ENCODE measurements at regions not wholly inside any gene's neighbourhood (a gene's known extent, or its start where the extent isn't known, plus 50 kb on each side); places are given as distances from the start of the nearest gene placed in this dataset.

DNA sequence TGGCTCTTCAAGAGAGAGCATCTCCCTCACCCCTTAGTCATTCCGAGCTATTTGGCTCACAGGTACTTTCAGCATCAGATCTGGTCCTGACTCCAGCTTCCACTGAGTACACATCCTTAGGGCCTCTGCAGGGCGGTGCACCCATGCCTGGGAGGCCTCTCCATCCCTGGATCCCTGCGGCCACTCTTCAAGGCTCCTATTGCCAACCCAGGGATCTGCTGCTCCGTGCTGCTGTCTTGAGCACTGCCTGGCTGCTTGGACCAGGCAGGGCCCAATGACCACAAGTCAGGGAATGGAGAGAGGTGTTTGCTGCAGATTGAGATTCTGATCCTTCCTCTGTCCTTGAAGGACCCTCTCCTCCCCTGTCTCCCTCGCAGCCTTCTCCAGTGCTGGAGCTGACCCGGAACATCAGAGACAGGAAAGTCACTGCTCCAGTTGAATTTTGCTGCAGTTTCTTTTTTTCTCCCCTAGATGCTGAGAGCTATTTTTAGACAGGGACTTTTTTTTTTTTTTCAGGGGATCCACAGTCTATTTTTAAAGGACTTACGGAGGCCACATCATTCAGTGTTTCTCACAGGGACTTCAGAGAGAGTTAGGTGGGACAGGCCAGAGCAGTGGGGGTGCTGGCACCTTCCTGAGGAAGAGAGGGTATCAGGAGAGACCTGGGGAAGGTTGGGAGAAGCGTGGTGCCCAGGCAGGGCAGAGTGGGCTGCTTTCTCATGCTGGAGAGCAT lies 50.1 kb upstream of the KCNA1 start:
- no peak for DNase-seq
